Body of pancreas (tissue), 4 donors: ENCODE measurements at regions not wholly inside any gene's neighbourhood (a gene's known extent, or its start where the extent isn't known, plus 50 kb on each side); places are given as distances from the start of the nearest gene placed in this dataset.
A peak's percentile ranks its signal among the peaks of the same experiment; 100 is the strongest.

ENCODE experiments used
- ATAC-seq: fragments of 150-250 bp; one replicate; pipeline ENCODE4 v1.9.1; 2016
- DNase-seq, 4 donors: peaks; one replicate each; pipeline ENCODE4 v3.0.0-alpha.2; 2019
- H3K27ac ChIP-seq, 4 donors: fragments of 200-600 bp; sonication (generic); 1 replicate in 3 of 4; 2 replicates in 1 of 4; pipeline versions ENCODE4 v1.5.1 to v1.6.1; 2016 to 2019; ENCODE audit warnings: mild to moderate bottlenecking in 1 of 4, mixed read lengths in 1 of 4, moderate library complexity in 1 of 4
- H3K27me3 ChIP-seq, 2 donors: fragments of 200-600 bp; sonication (generic); one replicate each; pipeline ENCODE4 v1.6.0; 2016; ENCODE audit warnings: mild to moderate bottlenecking in 1 of 2
- H3K36me3 ChIP-seq, 2 donors: fragments of 200-600 bp; sonication (generic); replicated peaks in 1 of 2; 2 replicates each; pipeline ENCODE4 v1.5.1; 2016; ENCODE audit warnings: low read depth in 2 of 2; ENCODE audit not compliant: insufficient read depth in 1 of 2
- H3K4me1 ChIP-seq: fragments of 200-600 bp; sonication (generic); one replicate; pipeline ENCODE4 v1.6.0; 2016
- H3K4me3 ChIP-seq, 2 donors: fragments of 200-600 bp; sonication (generic); 1 replicate in 1 of 2; 2 replicates in 1 of 2; pipeline ENCODE4 v1.5.1; 2016 to 2019
- H3K9me3 ChIP-seq, 3 donors: fragments of 200-600 bp; sonication (generic); 1 replicate in 2 of 3; 2 replicates in 1 of 3; pipeline ENCODE4 v1.5.1; 2016
- CTCF ChIP-seq, 7 experiments: fragments of 450-650 bp in 4 of 7; fragments of 200-600 bp in 3 of 7; sonication (generic) in 3 of 7; IDR thresholded peaks; one replicate each; pipeline ENCODE4 v1.5.1; 2016 to 2019; ENCODE audit warnings: antibody characterized with exemption in 7 of 7
- POLR2A ChIP-seq, 3 donors: fragments of 450-650 bp; IDR thresholded peaks; one replicate each; pipeline ENCODE4 v1.6.1; 2016; ENCODE audit warnings: antibody characterized with exemption in 3 of 3, mild to moderate bottlenecking in 2 of 3
- WGBS, 2 donors: methylation state at CpG; one replicate each; pipeline ENCODE4 v1.1.5; 2017; 5-methylcytosine and 5-hydroxymethylcytosine counted together
- intact Hi-C: fragments of 100-400 bp; cut with DNase I; formaldehyde crosslinking; loops from one replicate; pipeline ENCODE4 v1.15.1; 2023

DNA sequence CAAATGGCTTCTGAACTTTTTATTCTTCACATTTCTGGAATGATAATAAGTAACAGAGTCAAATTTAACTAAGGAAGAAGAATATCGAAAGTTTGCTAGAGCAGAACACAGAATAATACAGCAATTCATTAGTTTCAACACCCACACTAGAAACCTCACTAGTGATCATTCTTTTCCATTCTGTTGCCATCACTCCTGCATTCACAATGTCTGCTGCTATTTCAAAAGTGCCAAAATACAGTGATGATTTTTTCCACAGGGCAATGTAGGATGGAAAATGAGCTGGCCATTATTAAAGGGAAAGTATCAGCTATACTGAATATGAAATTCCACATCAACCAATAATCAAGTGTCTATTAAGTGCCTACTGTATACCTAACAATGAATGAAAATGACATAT is 186.7 kb downstream of the USP46 start:
- intact Hi-C loops, result no loop called here
- H3K36me3 ChIP-seq, result no peaks in the 10 kb centered on the region
- WGBS, 2 donors, result 52 to 69% methylated on average over 1 of the region's 1 CpG
- no peak overlapping the region for H3K4me3 ChIP-seq
- H3K4me1 ChIP-seq, result no peaks in the 10 kb centered on the region
- H3K9me3 ChIP-seq, result no peaks in the 10 kb centered on the region
- ATAC-seq, result no peak
- DNase-seq, result no peak
- no peak for TF ChIP-seq POLR2A (IDR thresholded peaks at IDR 0.05)
- TF ChIP-seq CTCF (IDR thresholded peaks at IDR 0.05), result no peak
- no peaks in the 10 kb centered on the region for H3K27me3 ChIP-seq
- no peak overlapping the region for H3K27ac ChIP-seq

- WGBS, 2 donors, result 61 to 77% methylated on average over 3 of the region's 3 CpGs
- no peak for TF ChIP-seq POLR2A (IDR thresholded peaks at IDR 0.05)
- no peak overlapping the region for H3K27ac ChIP-seq
Observed at GRCh38 chr4:52477191-52477780, 181.8 kb downstream of the USP46 start.

GRCh38 chr4:52483186-52483890 is 175.8 kb downstream of the USP46 start:
- intact Hi-C loops, result no loop called here
- WGBS, 2 donors, result 27 to 36% methylated on average over 2 of the region's 2 CpGs
- DNase-seq, result no peak

More at GRCh38 chr4:52477191-52477780, 181.8 kb downstream of the USP46 start:
- intact Hi-C loops, result no loop called here
- no peaks in the 10 kb centered on the region for H3K9me3 ChIP-seq
- no peaks in the 10 kb centered on the region for H3K36me3 ChIP-seq
- DNase-seq (no peak), ATAC-seq (no peak)
- no peaks in the 10 kb centered on the region for H3K27me3 ChIP-seq
- H3K4me1 ChIP-seq, result no peaks in the 10 kb centered on the region
- no peak overlapping the region for H3K4me3 ChIP-seq

DNA sequence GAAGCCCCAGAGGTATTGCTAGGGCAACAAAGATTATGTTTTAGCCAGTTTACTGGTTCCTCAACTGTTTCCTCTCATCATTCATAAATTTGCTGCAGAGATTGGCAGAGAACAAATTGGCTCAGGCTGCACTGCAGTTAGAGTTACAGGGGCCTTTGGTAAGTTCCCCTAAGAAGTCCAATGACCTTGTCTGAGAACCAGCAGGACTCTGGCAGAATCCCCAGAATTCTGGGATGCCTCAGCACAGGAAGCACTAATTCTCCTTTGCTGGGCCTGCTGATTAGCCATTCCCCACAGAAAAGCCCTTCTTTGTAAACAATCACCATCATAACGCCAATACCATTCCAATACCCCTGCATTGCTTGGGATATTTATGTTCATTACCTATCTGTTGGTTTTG is 151.3 kb downstream of the USP46 start:
- 41 to 57% methylated on average over 1 of the region's 1 CpG for whole genome bisulfite sequencing, 2 donors
- H3K9me3 ChIP-seq, result no peaks in the 10 kb centered on the region
- TF ChIP-seq CTCF (IDR thresholded peaks at IDR 0.05) (no peak), POLR2A (IDR thresholded peaks at IDR 0.05) (no peak)
- DNase-seq (peak in 1 of 4 donors; percentile 3), ATAC-seq (no peak)
- H3K27me3 ChIP-seq, result no peaks in the 10 kb centered on the region
- no peaks in the 10 kb centered on the region for H3K4me1 ChIP-seq
- intact Hi-C loops, result no loop called here
- no peak overlapping the region for H3K4me3 ChIP-seq
- H3K27ac ChIP-seq, result no peak overlapping the region
- H3K36me3 ChIP-seq, result no peaks in the 10 kb centered on the region

More at GRCh38 chr4:52483186-52483890, 175.8 kb downstream of the USP46 start:
- Histone ChIP-seq H3K36me3 (no peaks in the 10 kb centered on the region), H3K4me1 (no peaks in the 10 kb centered on the region), H3K27me3 (no peaks in the 10 kb centered on the region), H3K27ac (no peak overlapping the region), H3K9me3 (no peaks in the 10 kb centered on the region), H3K4me3 (no peak overlapping the region)
- TF ChIP-seq CTCF (IDR thresholded peaks at IDR 0.05) (no peak), POLR2A (IDR thresholded peaks at IDR 0.05) (no peak)
- ATAC-seq, result no peak

- Histone ChIP-seq H3K36me3 (no peaks in the 10 kb centered on the region), H3K27ac (no peak overlapping the region), H3K27me3 (no peaks in the 10 kb centered on the region), H3K4me1 (no peaks in the 10 kb centered on the region), H3K9me3 (no peaks in the 10 kb centered on the region), H3K4me3 (no peak overlapping the region)
- no peak for DNase-seq
- no peak for TF ChIP-seq POLR2A (IDR thresholded peaks at IDR 0.05)
- no peak for TF ChIP-seq CTCF (IDR thresholded peaks at IDR 0.05)
- intact Hi-C loops, result no loop called here
- WGBS, 2 donors, result 50 to 53% methylated on average over 3 of the region's 3 CpGs
- ATAC-seq, result no peak
Observed at GRCh38 chr4:52510939-52511565, 148.0 kb downstream of the USP46 start.
